Neural cell (in vitro differentiated cells): ENCODE measurements at regions not wholly inside any gene's neighbourhood (a gene's known extent, or its start where the extent isn't known, plus 50 kb on each side); places are given as distances from the start of the nearest gene placed in this dataset.

ENCODE experiments used
- EP300 ChIP-seq: fragments of 450-650 bp; conservative IDR thresholded peaks from 2 replicates; pipeline ENCODE4 v1.6.1; 2014; ENCODE audit warnings: antibody characterized with exemption, mild to moderate bottlenecking, moderate library complexity; ENCODE audit not compliant: poor library complexity, severe bottlenecking
- EZH2 ChIP-seq: fragments of 200-600, 300-800 bp; shearing (Covaris generic), sonication (generic); IDR thresholded peaks from 2 replicates; pipeline ENCODE4 v1.6.1; 2014; ENCODE audit warnings: antibody characterized with exemption, low read length, borderline replicate concordance, mild to moderate bottlenecking; ENCODE audit not compliant: insufficient read depth, poor library complexity, severe bottlenecking
- MXI1 ChIP-seq: fragments of 450-650 bp; conservative IDR thresholded peaks from 2 replicates; pipeline ENCODE4 v1.6.1; 2014; ENCODE audit warnings: antibody characterized with exemption, mild to moderate bottlenecking; ENCODE audit not compliant: poor library complexity, severe bottlenecking
- POLR2AphosphoS5 ChIP-seq: IDR thresholded peaks from 2 replicates; pipeline ENCODE4 v1.6.1; 2012
- RAD21 ChIP-seq: fragments of 450-650 bp; conservative IDR thresholded peaks from 2 replicates; pipeline ENCODE4 v1.6.1; 2014; ENCODE audit warnings: antibody characterized with exemption, mild to moderate bottlenecking, moderate library complexity
- SMC3 ChIP-seq: fragments of 450-650 bp; conservative IDR thresholded peaks from 2 replicates; pipeline ENCODE4 v1.6.1; 2014; ENCODE audit warnings: antibody characterized with exemption, mild to moderate bottlenecking, moderate library complexity; ENCODE audit not compliant: poor library complexity
- TAF1 ChIP-seq: IDR thresholded peaks from 2 replicates; pipeline ENCODE4 v1.6.1; 2012; ENCODE audit warnings: low read depth
- TF ChIP-seq, protein P1 (sequence below): fragments of 450-650 bp; IDR thresholded peaks from 2 replicates; pipeline ENCODE4 v1.5.1; 2014; ENCODE audit warnings: antibody characterized with exemption, mild to moderate bottlenecking, moderate library complexity; ENCODE audit not compliant: poor library complexity, severe bottlenecking
- TF ChIP-seq, protein P2 (sequence below): IDR thresholded peaks from 2 replicates; pipeline ENCODE4 v1.6.1; 2012; ENCODE audit warnings: borderline replicate concordance

DNA sequence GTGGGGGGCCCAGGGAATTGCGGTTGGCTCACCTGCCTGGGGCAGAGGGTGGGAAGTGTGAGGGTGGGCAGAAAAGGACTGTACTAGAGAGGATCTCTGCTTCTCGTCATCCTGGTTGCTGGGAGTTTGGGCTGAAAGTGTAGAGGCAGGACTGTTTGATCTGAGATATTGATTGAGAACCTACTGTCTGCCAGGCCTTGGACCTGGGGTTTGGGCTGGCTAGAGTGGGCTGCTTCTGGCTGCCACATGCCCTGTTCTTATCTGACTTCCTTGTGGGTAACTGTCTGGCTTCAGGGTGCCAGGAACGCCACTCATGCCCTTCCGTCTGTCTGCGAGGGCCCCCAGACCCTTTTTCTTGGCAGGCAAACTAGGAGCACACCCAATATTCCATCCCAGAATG is 200.9 kb downstream of the FOXD2 start:
- TF ChIP-seq, protein P1, sequence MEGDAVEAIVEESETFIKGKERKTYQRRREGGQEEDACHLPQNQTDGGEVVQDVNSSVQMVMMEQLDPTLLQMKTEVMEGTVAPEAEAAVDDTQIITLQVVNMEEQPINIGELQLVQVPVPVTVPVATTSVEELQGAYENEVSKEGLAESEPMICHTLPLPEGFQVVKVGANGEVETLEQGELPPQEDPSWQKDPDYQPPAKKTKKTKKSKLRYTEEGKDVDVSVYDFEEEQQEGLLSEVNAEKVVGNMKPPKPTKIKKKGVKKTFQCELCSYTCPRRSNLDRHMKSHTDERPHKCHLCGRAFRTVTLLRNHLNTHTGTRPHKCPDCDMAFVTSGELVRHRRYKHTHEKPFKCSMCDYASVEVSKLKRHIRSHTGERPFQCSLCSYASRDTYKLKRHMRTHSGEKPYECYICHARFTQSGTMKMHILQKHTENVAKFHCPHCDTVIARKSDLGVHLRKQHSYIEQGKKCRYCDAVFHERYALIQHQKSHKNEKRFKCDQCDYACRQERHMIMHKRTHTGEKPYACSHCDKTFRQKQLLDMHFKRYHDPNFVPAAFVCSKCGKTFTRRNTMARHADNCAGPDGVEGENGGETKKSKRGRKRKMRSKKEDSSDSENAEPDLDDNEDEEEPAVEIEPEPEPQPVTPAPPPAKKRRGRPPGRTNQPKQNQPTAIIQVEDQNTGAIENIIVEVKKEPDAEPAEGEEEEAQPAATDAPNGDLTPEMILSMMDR, result no peak
- TF ChIP-seq POLR2AphosphoS5 (no peak), TAF1 (no peak), SMC3 (no peak), EZH2 (no peak), EP300 (no peak), RAD21 (no peak), MXI1 (no peak)
- TF ChIP-seq, protein P2, sequence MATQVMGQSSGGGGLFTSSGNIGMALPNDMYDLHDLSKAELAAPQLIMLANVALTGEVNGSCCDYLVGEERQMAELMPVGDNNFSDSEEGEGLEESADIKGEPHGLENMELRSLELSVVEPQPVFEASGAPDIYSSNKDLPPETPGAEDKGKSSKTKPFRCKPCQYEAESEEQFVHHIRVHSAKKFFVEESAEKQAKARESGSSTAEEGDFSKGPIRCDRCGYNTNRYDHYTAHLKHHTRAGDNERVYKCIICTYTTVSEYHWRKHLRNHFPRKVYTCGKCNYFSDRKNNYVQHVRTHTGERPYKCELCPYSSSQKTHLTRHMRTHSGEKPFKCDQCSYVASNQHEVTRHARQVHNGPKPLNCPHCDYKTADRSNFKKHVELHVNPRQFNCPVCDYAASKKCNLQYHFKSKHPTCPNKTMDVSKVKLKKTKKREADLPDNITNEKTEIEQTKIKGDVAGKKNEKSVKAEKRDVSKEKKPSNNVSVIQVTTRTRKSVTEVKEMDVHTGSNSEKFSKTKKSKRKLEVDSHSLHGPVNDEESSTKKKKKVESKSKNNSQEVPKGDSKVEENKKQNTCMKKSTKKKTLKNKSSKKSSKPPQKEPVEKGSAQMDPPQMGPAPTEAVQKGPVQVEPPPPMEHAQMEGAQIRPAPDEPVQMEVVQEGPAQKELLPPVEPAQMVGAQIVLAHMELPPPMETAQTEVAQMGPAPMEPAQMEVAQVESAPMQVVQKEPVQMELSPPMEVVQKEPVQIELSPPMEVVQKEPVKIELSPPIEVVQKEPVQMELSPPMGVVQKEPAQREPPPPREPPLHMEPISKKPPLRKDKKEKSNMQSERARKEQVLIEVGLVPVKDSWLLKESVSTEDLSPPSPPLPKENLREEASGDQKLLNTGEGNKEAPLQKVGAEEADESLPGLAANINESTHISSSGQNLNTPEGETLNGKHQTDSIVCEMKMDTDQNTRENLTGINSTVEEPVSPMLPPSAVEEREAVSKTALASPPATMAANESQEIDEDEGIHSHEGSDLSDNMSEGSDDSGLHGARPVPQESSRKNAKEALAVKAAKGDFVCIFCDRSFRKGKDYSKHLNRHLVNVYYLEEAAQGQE, result no peak
